Gastrocnemius medialis (tissue), 4 donors: ENCODE measurements at regions not wholly inside any gene's neighbourhood (a gene's known extent, or its start where the extent isn't known, plus 50 kb on each side); places are given as distances from the start of the nearest gene placed in this dataset.

ENCODE experiments used
- POLR2A ChIP-seq, 2 donors: fragments of 450-650 bp; IDR thresholded peaks; one replicate each; pipeline ENCODE4 v1.6.1; 2017; ENCODE audit warnings: antibody characterized with exemption in 2 of 2, mild to moderate bottlenecking in 2 of 2, moderate library complexity in 2 of 2
- TF ChIP-seq, protein P1 (sequence below), 5 experiments: fragments of 450-650 bp in 3 of 5; fragments of 200-600 bp in 2 of 5; sonication (generic) in 2 of 5; IDR thresholded peaks in 4 of 5; conservative IDR thresholded peaks in 1 of 5; 1 replicate in 4 of 5; 2 replicates in 1 of 5; pipeline ENCODE4 v1.5.1; 2016 to 2019; ENCODE audit warnings: antibody characterized with exemption in 5 of 5, mild to moderate bottlenecking in 3 of 5, moderate library complexity in 3 of 5

DNA sequence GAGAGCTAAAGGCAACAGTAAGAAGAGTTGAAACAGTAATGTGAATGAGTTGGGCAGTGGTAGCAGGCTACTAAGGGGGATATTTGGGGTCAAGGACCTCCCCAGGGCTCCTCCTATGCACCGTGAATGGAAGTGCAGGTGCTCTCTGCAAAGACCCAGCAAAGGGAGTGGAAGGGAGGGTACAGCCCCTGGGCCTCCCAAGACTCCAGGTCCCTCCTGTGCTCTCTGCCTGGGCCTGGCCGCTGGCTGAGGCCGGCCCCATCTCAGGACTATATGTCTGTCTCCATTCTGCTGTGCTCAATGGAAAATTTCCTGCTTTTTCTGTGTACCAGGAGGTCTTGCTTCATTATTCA lies 372.1 kb upstream of the MKI67 start:
- TF ChIP-seq, protein P1, sequence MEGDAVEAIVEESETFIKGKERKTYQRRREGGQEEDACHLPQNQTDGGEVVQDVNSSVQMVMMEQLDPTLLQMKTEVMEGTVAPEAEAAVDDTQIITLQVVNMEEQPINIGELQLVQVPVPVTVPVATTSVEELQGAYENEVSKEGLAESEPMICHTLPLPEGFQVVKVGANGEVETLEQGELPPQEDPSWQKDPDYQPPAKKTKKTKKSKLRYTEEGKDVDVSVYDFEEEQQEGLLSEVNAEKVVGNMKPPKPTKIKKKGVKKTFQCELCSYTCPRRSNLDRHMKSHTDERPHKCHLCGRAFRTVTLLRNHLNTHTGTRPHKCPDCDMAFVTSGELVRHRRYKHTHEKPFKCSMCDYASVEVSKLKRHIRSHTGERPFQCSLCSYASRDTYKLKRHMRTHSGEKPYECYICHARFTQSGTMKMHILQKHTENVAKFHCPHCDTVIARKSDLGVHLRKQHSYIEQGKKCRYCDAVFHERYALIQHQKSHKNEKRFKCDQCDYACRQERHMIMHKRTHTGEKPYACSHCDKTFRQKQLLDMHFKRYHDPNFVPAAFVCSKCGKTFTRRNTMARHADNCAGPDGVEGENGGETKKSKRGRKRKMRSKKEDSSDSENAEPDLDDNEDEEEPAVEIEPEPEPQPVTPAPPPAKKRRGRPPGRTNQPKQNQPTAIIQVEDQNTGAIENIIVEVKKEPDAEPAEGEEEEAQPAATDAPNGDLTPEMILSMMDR (IDR thresholded peaks at IDR 0.05 in 4 of 5, conservative IDR thresholded peaks at IDR 0.05 in 1 of 5), result no peak
- no peak for TF ChIP-seq POLR2A (IDR thresholded peaks at IDR 0.05)
